Subcutaneous abdominal adipose tissue (tissue), 5 donors: ENCODE measurements at regions not wholly inside any gene's neighbourhood (a gene's known extent, or its start where the extent isn't known, plus 50 kb on each side); places are given as distances from the start of the nearest gene placed in this dataset.

Experiments
- H3K27ac ChIP-seq: one replicate; pipeline ENCODE4 v1.7.0; 2013; ENCODE audit warnings: low read depth, mild to moderate bottlenecking, inconsistent platforms, low read length, moderate library complexity
- H3K27me3 ChIP-seq, 5 donors: one replicate each; pipeline ENCODE4 v1.7.0; 2013; ENCODE audit warnings: low read length in 5 of 5, inconsistent platforms in 1 of 5; ENCODE audit not compliant: control insufficient read depth in 5 of 5, insufficient read depth in 4 of 5
- H3K36me3 ChIP-seq, 5 donors: one replicate each; pipeline ENCODE4 v1.7.0; 2013; ENCODE audit warnings: low read length in 5 of 5; ENCODE audit not compliant: control insufficient read depth in 5 of 5, insufficient read depth in 5 of 5
- H3K4me1 ChIP-seq, 5 donors: one replicate each; pipeline ENCODE4 v1.7.0; 2013; ENCODE audit warnings: low read length in 5 of 5, mild to moderate bottlenecking in 3 of 5, moderate library complexity in 1 of 5; ENCODE audit not compliant: control insufficient read depth in 5 of 5, insufficient read depth in 5 of 5
- H3K4me3 ChIP-seq, 5 donors: one replicate each; pipeline ENCODE4 v1.7.0; 2013; ENCODE audit warnings: low read length in 5 of 5, low read depth in 1 of 5
- H3K9ac ChIP-seq, 5 donors: one replicate each; pipeline ENCODE4 v1.7.0; 2013; ENCODE audit warnings: low read length in 5 of 5, mild to moderate bottlenecking in 4 of 5, moderate library complexity in 3 of 5
- H3K9me3 ChIP-seq, 5 donors: one replicate each; pipeline ENCODE4 v1.7.0; 2013; ENCODE audit warnings: low read length in 5 of 5; ENCODE audit not compliant: control insufficient read depth in 5 of 5
- donor health status: healthy.
- donor health status: healthy.
- donor health status: healthy.
- donor health status: healthy.
- donor health status: healthy.

GRCh38 chr2:239743206-239743605 lies 281.9 kb downstream of the NDUFA10 start:
- Histone ChIP-seq H3K4me1 (no peaks in the 10 kb centered on the region), H3K9me3 (no peaks in the 10 kb centered on the region), H3K36me3 (no peaks in the 10 kb centered on the region), H3K27me3 (peaks cover 7 to 13% (median 9%) of the 10 kb centered on the region in 5 donors), H3K4me3 (no peak overlapping the region), H3K27ac (no peak overlapping the region), H3K9ac (no peak overlapping the region)

GRCh38 chr2:239742377-239742776 lies 282.8 kb downstream of the NDUFA10 start:
- Histone ChIP-seq H3K36me3 (no peaks in the 10 kb centered on the region), H3K4me1 (no peaks in the 10 kb centered on the region), H3K27me3 (peaks cover under 1 to 8% (median 7%) of the 10 kb centered on the region in 5 donors), H3K27ac (no peak overlapping the region), H3K4me3 (no peak overlapping the region), H3K9me3 (no peaks in the 10 kb centered on the region), H3K9ac (no peak overlapping the region)

DNA sequence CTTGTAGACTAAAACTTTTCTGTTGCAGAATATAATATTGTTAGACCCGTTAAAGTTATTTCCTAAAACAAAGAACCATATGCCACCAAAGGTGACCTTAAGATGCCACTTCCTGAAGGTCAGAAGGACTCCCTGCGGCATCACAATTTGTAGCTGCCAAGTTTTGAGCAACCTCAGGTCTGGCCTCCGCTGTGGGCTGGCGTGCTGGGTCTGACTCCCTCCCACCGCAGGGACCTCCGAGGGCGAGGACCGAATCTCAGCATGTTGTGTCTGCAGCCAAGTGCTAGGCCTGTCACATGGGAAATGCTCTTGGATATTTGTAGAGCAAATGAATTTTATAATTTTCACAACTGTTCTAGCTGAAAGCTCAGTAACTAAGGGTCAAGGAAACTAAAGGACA lies 285.9 kb downstream of the NDUFA10 start:
- H3K9ac ChIP-seq, result no peak overlapping the region

GRCh38 chr2:239738159-239738558 lies 287.0 kb downstream of the NDUFA10 start:
- no peaks in the 10 kb centered on the region for H3K4me1 ChIP-seq
- no peak overlapping the region for H3K9ac ChIP-seq
- peaks cover 0 to 3% (median 0%) of the 10 kb centered on the region in 5 donors for H3K27me3 ChIP-seq

More for the DNA sequence above, 285.9 kb downstream of the NDUFA10 start:
- Histone ChIP-seq H3K27me3 (peaks cover 0 to 3% (median 0%) of the 10 kb centered on the region in 5 donors), H3K27ac (no peak overlapping the region), H3K4me1 (no peaks in the 10 kb centered on the region), H3K4me3 (no peak overlapping the region), H3K36me3 (no peaks in the 10 kb centered on the region), H3K9me3 (peaks cover 0 to 4% (median 0%) of the 10 kb centered on the region in 5 donors)

DNA sequence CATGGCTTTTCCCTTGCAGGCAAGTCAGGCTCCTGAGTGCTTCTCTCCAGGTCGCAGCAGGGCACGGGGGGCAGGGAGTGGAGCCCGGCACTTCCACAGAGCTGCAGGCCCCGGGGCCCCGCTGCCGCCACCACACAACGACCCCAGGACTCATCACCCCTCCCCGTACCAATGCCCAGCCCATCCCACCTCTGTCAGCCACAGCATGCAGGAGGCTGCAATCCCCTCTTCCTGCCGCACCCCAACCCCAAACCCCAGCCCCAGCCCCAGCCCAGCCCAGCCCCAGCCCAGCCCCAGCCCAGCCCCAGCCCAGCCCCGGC lies 288.0 kb downstream of the NDUFA10 start:
- Histone ChIP-seq H3K9ac (no peak overlapping the region), H3K4me1 (no peaks in the 10 kb centered on the region), H3K27me3 (peaks cover 0 to 6% (median 0%) of the 10 kb centered on the region in 5 donors), H3K4me3 (no peak overlapping the region), H3K9me3 (peaks cover 0 to 10% (median 0%) of the 10 kb centered on the region in 5 donors), H3K27ac (no peak overlapping the region), H3K36me3 (no peaks in the 10 kb centered on the region)

More at GRCh38 chr2:239738159-239738558, 287.0 kb downstream of the NDUFA10 start:
- Histone ChIP-seq H3K4me3 (no peak overlapping the region), H3K9me3 (peaks cover 0 to 10% (median 0%) of the 10 kb centered on the region in 5 donors), H3K27ac (no peak overlapping the region), H3K36me3 (no peaks in the 10 kb centered on the region)

- H3K9ac ChIP-seq, result no peak overlapping the region
- no peak overlapping the region for H3K27ac ChIP-seq
- peaks cover 0 to 6% (median 1%) of the 10 kb centered on the region in 5 donors for H3K27me3 ChIP-seq
- no peaks in the 10 kb centered on the region for H3K4me1 ChIP-seq
- H3K9me3 ChIP-seq, result peaks cover 0 to 10% (median 0%) of the 10 kb centered on the region in 5 donors
- no peak overlapping the region for H3K4me3 ChIP-seq
- H3K36me3 ChIP-seq, result no peaks in the 10 kb centered on the region
Observed at GRCh38 chr2:239736358-239737143, 288.6 kb downstream of the NDUFA10 start.

DNA sequence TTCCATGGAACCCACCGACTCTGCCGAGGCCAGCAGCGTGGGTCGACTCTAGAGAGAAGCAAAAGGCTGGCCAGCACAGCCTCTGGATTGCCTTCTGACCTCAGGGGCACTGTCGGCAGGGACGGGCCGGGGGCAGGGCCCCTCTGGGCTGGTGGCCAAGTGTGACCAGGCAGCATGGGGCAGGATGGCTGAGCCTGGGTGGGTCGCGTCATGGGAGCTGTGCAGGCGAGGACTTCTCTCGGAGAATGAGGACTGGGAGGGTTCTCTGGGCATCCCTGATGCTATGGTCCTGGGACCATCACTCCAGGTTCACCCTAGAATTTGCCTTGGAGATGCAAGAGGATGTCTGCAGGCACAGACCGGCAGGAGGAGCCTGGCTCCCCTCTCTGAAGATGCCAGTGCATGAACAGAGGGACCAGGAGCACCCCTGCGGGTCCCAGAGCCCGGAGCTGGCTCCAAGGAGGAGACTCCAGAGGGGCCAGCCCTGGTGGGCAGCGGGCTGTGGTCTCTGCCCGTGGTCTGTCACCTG lies 289.2 kb downstream of the NDUFA10 start:
- no peak overlapping the region for H3K9ac ChIP-seq
- peaks cover 0 to 6% (median 3%) of the 10 kb centered on the region in 5 donors for H3K27me3 ChIP-seq

DNA sequence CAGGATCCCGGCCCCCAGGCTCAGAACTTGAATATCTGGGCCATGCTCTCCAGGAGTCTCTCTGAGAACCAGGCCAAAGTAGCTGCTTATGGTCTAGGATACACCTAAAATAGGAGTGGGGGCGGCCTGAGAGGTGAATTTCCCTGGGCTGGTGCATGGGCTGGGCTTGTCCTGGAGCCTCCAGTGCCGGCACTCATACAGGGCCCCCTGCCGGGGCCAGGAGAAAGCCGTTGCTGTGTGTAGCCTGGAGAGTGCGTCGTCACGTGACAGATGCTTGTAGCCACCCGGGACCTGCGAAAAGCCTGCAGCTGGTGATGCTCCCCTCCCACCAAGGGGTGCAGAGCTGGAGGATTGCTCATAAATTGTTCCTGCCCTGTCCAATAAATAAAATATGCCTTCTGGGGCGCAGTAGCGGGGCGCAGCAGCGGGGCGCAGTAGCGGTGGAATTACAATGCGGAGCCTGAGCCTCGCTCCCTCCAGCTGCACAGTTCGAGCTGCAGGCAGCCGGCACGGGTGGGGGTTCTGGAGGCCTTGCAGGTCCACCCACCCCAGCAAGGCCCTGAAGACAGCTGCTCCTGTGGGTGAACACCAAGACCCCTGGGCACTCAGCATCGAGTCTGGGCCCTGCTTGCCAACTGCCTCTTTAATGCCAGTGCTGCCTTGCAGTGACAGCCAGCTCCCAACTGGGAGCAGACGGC lies 289.9 kb downstream of the NDUFA10 start:
- H3K4me1 ChIP-seq, result no peaks in the 10 kb centered on the region
- peaks cover 0 to 10% (median 0%) of the 10 kb centered on the region in 5 donors for H3K9me3 ChIP-seq
- H3K36me3 ChIP-seq, result no peaks in the 10 kb centered on the region
- no peak overlapping the region for H3K4me3 ChIP-seq
- H3K27ac ChIP-seq, result no peak overlapping the region
- peaks cover 0 to 6% (median 3%) of the 10 kb centered on the region in 5 donors for H3K27me3 ChIP-seq
- no peak overlapping the region for H3K9ac ChIP-seq

More for the DNA sequence above, 289.2 kb downstream of the NDUFA10 start:
- Histone ChIP-seq H3K27ac (no peak overlapping the region), H3K36me3 (no peaks in the 10 kb centered on the region), H3K4me1 (no peaks in the 10 kb centered on the region), H3K9me3 (peaks cover 0 to 10% (median 0%) of the 10 kb centered on the region in 5 donors), H3K4me3 (no peak overlapping the region)

DNA sequence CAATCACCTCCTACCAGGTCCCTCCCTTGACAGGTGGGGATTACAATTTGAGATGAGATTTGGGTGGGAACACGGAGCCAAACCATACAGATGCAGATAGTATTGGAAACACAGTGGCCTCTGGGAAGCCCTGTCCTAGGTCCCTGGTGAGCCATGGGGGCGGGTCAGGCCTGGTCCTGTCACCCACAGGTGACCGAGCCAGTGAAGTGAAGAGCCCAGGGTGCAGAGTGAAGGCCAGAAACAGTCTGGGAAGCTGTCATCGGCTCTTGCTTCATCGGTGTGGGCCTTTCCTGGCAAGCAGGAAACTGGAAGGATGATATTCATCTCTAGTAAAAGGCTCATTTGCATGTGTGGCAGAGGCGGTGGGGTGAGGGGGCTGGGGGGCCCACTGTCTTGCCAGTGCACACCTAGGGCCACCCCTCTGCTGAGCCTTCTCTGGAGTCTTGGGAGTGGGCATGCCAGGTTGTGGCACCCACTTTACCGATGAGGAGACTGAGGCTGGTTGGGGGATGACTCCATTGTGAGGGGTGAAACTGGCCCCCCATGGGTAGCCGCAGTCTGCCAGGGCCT lies 290.6 kb downstream of the NDUFA10 start:
- Histone ChIP-seq H3K9ac (no peak overlapping the region), H3K4me1 (no peaks in the 10 kb centered on the region), H3K36me3 (no peaks in the 10 kb centered on the region), H3K9me3 (peaks cover 0 to 10% (median 0%) of the 10 kb centered on the region in 5 donors), H3K4me3 (no peak overlapping the region), H3K27me3 (peaks cover 0 to 6% (median 3%) of the 10 kb centered on the region in 5 donors), H3K27ac (no peak overlapping the region)

DNA sequence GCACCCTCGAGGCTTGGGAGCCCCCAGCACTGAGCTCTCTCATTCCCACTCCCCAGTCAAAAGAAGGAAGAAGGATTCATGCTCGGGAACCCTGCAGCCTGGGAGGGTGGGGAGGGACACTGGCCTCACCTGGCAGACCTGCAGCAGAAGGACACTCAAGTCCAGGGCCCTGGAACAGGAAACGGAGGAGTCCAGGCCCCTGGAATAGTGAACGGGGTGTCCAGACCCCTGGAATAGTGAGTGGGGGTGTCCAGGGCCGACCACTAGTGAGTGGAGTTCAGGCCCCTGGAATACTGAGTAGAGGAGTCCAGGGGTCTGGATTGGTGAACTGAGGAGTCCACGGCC lies 292.5 kb downstream of the NDUFA10 start:
- peaks cover 0 to 6% (median 3%) of the 10 kb centered on the region in 5 donors for H3K27me3 ChIP-seq
- H3K36me3 ChIP-seq, result no peaks in the 10 kb centered on the region
- H3K4me3 ChIP-seq, result no peak overlapping the region
- peaks cover 0 to 12% (median 10%) of the 10 kb centered on the region in 5 donors for H3K4me1 ChIP-seq
- H3K9me3 ChIP-seq, result peaks cover 0 to 10% (median 0%) of the 10 kb centered on the region in 5 donors
- no peak overlapping the region for H3K9ac ChIP-seq
- H3K27ac ChIP-seq, result no peak overlapping the region
